ENCODE measurements at regions not wholly inside any gene's neighbourhood (a gene's known extent, or its start where the extent isn't known, plus 50 kb on each side); places are given as distances from the start of the nearest gene placed in this dataset.

DNA sequence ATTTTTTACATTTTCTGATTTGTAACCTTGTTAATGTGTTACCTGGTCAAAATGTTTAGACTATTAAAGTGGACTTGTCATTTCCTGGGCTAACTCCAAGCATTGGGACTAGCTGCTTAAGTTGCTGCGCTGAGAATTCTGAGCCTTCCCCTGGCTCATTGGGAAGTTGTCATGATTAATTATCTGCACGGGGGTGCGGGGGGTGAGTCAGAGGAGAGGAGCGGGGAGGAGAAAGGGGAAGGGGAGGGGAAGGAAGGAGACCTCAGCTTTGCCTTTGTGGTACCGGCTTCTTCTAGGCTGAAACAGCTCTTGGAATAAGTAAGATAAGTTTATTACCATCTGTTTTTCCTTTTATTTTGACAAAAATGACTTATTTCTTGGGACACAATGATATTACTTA, 52.9 kb upstream of the APCDD1 start:
- TF ChIP-seq, protein P1, sequence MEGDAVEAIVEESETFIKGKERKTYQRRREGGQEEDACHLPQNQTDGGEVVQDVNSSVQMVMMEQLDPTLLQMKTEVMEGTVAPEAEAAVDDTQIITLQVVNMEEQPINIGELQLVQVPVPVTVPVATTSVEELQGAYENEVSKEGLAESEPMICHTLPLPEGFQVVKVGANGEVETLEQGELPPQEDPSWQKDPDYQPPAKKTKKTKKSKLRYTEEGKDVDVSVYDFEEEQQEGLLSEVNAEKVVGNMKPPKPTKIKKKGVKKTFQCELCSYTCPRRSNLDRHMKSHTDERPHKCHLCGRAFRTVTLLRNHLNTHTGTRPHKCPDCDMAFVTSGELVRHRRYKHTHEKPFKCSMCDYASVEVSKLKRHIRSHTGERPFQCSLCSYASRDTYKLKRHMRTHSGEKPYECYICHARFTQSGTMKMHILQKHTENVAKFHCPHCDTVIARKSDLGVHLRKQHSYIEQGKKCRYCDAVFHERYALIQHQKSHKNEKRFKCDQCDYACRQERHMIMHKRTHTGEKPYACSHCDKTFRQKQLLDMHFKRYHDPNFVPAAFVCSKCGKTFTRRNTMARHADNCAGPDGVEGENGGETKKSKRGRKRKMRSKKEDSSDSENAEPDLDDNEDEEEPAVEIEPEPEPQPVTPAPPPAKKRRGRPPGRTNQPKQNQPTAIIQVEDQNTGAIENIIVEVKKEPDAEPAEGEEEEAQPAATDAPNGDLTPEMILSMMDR (conservative IDR thresholded peaks at IDR 0.05): no peak
- Mint-ChIP-seq H3K4me1 (ENCODE audit: unreplicated experiment) (peaks cover 60% of the 10 kb centered on the region), H3K4me3 (peak overlapping the region; percentile 15), H3K27ac (peak overlapping the region; percentile 69), H3K9me3 (no peaks in the 10 kb centered on the region), H3K27me3 (no peaks in the 10 kb centered on the region), H3K36me3 (no peaks in the 10 kb centered on the region)
- DNase-seq (ENCODE audit: extremely low spot score, unreplicated experiment): no peak

DNA sequence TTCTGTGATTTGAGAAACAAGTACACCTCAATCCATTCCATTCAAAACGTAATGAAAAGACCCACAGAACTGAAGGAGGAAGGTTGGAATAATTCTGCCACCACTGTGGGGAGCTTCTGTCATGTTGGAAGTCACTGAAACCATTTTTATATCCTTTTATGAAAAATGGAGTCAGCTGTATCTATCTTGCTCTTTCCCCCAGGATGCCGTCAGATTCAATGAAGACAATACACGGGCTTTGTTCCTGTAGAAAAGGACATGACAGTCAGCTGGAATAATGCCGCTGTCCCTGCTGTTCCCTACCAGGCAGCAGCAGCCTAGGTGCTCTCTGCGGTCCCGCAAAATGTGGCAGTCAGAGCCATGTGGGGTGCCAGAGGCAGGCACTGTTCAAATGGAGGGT, 52.5 kb upstream of the APCDD1 start:
- TF ChIP-seq, protein P1 (conservative IDR thresholded peaks at IDR 0.05): no peak
- Mint-ChIP-seq H3K4me3 (peak overlapping the region; percentile 15), H3K36me3 (no peaks in the 10 kb centered on the region), H3K4me1 (ENCODE audit: unreplicated experiment) (peaks cover 64% of the 10 kb centered on the region), H3K9me3 (no peaks in the 10 kb centered on the region), H3K27me3 (no peaks in the 10 kb centered on the region), H3K27ac (no peak overlapping the region)
- no peak for DNase-seq (ENCODE audit: extremely low spot score, unreplicated experiment)

DNA sequence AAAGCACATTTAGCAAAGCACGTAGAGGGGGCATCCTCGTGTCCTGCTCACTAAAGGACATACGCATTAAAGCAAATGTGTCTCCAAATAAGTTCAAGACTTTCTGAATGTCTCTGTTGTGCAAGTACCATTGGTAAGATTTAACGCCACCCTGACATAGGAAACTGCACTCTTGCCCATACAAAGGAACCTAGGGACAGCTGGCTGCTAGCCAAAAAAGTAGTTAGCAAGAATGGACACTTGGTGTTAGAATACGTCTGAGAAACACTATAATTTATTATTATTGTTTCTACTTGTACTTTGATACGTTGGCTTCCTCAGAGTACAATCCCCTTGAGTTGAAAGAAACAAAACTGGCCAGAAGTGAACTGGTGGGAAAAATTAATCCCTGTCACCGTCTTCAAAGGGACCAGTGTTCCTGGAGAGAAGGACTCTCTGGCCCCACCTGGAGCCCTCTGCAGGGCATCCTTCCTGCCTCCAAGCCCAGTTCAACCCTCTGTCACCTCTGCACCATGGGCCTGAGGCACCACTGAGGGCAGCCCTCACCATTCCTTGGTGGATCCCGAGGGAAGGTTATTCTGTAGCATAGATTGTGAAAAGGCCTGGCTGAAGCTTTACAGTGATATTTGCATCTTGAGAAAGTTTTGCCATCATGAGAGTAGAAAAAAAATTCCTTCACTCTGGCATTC, 51.4 kb upstream of the APCDD1 start:
- H3K27me3 Mint-ChIP-seq: no peaks in the 10 kb centered on the region
- no peaks in the 10 kb centered on the region for H3K9me3 Mint-ChIP-seq
- no peak overlapping the region for H3K4me3 Mint-ChIP-seq
- TF ChIP-seq, protein P1 (conservative IDR thresholded peaks at IDR 0.05): no peak
- no peak for DNase-seq (ENCODE audit: extremely low spot score, unreplicated experiment)
- H3K36me3 Mint-ChIP-seq: no peaks in the 10 kb centered on the region
- H3K4me1 Mint-ChIP-seq (ENCODE audit: unreplicated experiment): peaks cover 70% of the 10 kb centered on the region
- no peak overlapping the region for H3K27ac Mint-ChIP-seq

- no peaks in the 10 kb centered on the region for H3K36me3 Mint-ChIP-seq
- no peaks in the 10 kb centered on the region for H3K9me3 Mint-ChIP-seq
- H3K4me3 Mint-ChIP-seq: no peak overlapping the region
- TF ChIP-seq, protein P1 (conservative IDR thresholded peaks at IDR 0.05): no peak
- H3K4me1 Mint-ChIP-seq (ENCODE audit: unreplicated experiment): peaks cover 68% of the 10 kb centered on the region
- no peak overlapping the region for H3K27ac Mint-ChIP-seq
- no peak for DNase-seq (ENCODE audit: extremely low spot score, unreplicated experiment)
- no peaks in the 10 kb centered on the region for H3K27me3 Mint-ChIP-seq
Measured at GRCh38 chr18:10403708-10404107, 50.7 kb upstream of the APCDD1 start.

- H3K36me3 Mint-ChIP-seq: no peaks in the 10 kb centered on the region
- H3K9me3 Mint-ChIP-seq: no peaks in the 10 kb centered on the region
- H3K27ac Mint-ChIP-seq: no peak overlapping the region
- no peak overlapping the region for H3K4me3 Mint-ChIP-seq
- TF ChIP-seq, protein P1 (conservative IDR thresholded peaks at IDR 0.05): no peak
- DNase-seq (ENCODE audit: extremely low spot score, unreplicated experiment): no peak
- no peaks in the 10 kb centered on the region for H3K27me3 Mint-ChIP-seq
- H3K4me1 Mint-ChIP-seq (ENCODE audit: unreplicated experiment): peaks cover 70% of the 10 kb centered on the region
Measured at GRCh38 chr18:10404168-10404567, 50.3 kb upstream of the APCDD1 start.

Data from type B pancreatic cell (in vitro differentiated cells).